Spleen (tissue), 11 donors: ENCODE measurements at regions not wholly inside any gene's neighbourhood (a gene's known extent, or its start where the extent isn't known, plus 50 kb on each side); places are given as distances from the start of the nearest gene placed in this dataset.

Experiments
- DNase-seq: peaks from one replicate; pipeline ENCODE4 v3.0.0-alpha.2; 2020
- H3K27ac ChIP-seq, 8 donors: fragments of 200-600 bp; sonication (generic) in 7 of 8; 1 replicate in 4 of 8; 2 replicates in 4 of 8; pipeline versions ENCODE4 v1.5.0 to v1.8.0; 2016 to 2021; ENCODE audit warnings: inconsistent platforms in 4 of 8, mild to moderate bottlenecking in 4 of 8, moderate library complexity in 1 of 8
- H3K27me3 ChIP-seq, 7 donors: fragments of 200-600 bp; sonication (generic) in 6 of 7; replicated peaks in 1 of 7; 1 replicate in 4 of 7; 2 replicates in 3 of 7; pipeline versions ENCODE4 v1.5.0 to v1.8.0; 2016 to 2021; ENCODE audit warnings: inconsistent platforms in 3 of 7, mild to moderate bottlenecking in 1 of 7
- H3K36me3 ChIP-seq, 6 donors: fragments of 200-600 bp; sonication (generic) in 5 of 6; 1 replicate in 4 of 6; 2 replicates in 2 of 6; pipeline versions ENCODE4 v1.5.0 to v1.8.0; 2016 to 2021; ENCODE audit warnings: inconsistent platforms in 2 of 6
- H3K4me1 ChIP-seq, 6 donors: fragments of 200-600 bp; sonication (generic) in 5 of 6; 1 replicate in 3 of 6; 2 replicates in 3 of 6; pipeline versions ENCODE4 v1.5.0 to v1.8.0; 2016 to 2021; ENCODE audit warnings: inconsistent platforms in 3 of 6
- H3K4me3 ChIP-seq, 8 donors: fragments of 200-600 bp; sonication (generic) in 7 of 8; 1 replicate in 4 of 8; 2 replicates in 4 of 8; pipeline versions ENCODE4 v1.5.0 to v1.8.0; 2016 to 2021; ENCODE audit warnings: inconsistent platforms in 4 of 8, mild to moderate bottlenecking in 4 of 8, moderate library complexity in 2 of 8
- H3K9me3 ChIP-seq, 8 donors: fragments of 200-600 bp; sonication (generic) in 7 of 8; 1 replicate in 4 of 8; 2 replicates in 4 of 8; pipeline versions ENCODE4 v1.5.0 to v1.8.0; 2016 to 2021; ENCODE audit warnings: inconsistent platforms in 4 of 8
- POLR2A ChIP-seq, 3 donors: fragments of 450-650 bp; IDR thresholded peaks; one replicate each; pipeline ENCODE4 v1.5.1; 2017; ENCODE audit warnings: antibody characterized with exemption in 3 of 3, mild to moderate bottlenecking in 1 of 3
- POLR2AphosphoS5 ChIP-seq, 3 donors: sonication (generic); formaldehyde crosslinking; IDR thresholded peaks; one replicate each; pipeline ENCODE4 v1.5.1; 2017; ENCODE audit warnings: antibody characterized with exemption in 3 of 3
- WGBS, 5 donors: extraction: QIAGEN DNeasy Blood & Tissue Kit in 3 of 5; methylation state at CpG; one replicate each; pipeline versions ENCODE4 v1.1.5 to v1.1.7; 2013 to 2018; 5-methylcytosine and 5-hydroxymethylcytosine counted together
- intact Hi-C: fragments of 100-400 bp; cut with DNase I; formaldehyde crosslinking; loops from one replicate; pipeline ENCODE4 v1.15.0; 2023; ENCODE audit warnings: low total_unique reads
- TF ChIP-seq, protein P1 (sequence below), 11 experiments: fragments of 200-600 bp in 7 of 11; fragments of 450-650 bp in 4 of 11; sonication (generic) in 4 of 11; IDR thresholded peaks in 8 of 11; conservative IDR thresholded peaks in 3 of 11; 1 replicate in 7 of 11; 2 replicates in 4 of 11; pipeline versions ENCODE4 v1.4.0 to v1.8.0; 2016 to 2021; ENCODE audit warnings: antibody characterized with exemption in 11 of 11, inconsistent platforms in 4 of 11, mild to moderate bottlenecking in 1 of 11
- donor health status: healthy with polysubstance abuse.
- donor health status: DM: no; HTN: no; CAD: no; lungs with moderate emphysema.
- donor health status: DM: no; HTN: no; CAD: no.
- donor health status: Bipolar disorder and iron deficiency.
- donor health status: healthy.
- donor health status: DM: no; HTN: no; CAD: no.
- donor health status: DM: yes; HTN: yes; CAD: no.

DNA sequence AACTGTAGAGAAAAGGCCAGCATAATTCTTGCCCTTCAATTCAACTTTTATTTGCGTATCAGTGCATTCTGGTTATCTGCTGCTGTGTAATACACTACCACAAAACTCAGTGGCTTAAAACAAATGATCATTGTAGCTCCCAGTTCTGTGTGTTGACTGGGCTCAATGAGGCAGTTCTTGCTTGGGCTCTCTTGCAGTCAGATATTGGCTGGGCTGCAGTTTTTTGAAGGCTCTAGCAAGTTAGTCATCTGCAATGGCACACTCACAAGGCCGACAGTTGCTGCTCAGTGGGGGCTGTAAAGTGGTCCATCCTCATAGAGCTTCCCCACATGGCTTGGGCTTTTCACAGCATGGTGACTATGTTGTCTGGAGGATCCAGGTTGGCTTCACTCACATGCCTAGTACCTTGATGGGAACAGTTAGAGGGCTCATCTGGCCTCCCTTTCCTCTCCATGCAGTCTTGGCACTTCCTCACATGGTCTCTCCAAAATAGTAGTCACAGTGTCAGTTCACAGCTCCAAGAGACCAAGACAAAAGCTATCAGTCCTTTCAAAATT, 110.6 kb upstream of the TNP1 start:
- H3K4me1 ChIP-seq, result no peaks in the 10 kb centered on the region
- TF ChIP-seq POLR2AphosphoS5 (IDR thresholded peaks at IDR 0.05) (no peak), POLR2A (IDR thresholded peaks at IDR 0.05) (no peak)
- TF ChIP-seq, protein P1, sequence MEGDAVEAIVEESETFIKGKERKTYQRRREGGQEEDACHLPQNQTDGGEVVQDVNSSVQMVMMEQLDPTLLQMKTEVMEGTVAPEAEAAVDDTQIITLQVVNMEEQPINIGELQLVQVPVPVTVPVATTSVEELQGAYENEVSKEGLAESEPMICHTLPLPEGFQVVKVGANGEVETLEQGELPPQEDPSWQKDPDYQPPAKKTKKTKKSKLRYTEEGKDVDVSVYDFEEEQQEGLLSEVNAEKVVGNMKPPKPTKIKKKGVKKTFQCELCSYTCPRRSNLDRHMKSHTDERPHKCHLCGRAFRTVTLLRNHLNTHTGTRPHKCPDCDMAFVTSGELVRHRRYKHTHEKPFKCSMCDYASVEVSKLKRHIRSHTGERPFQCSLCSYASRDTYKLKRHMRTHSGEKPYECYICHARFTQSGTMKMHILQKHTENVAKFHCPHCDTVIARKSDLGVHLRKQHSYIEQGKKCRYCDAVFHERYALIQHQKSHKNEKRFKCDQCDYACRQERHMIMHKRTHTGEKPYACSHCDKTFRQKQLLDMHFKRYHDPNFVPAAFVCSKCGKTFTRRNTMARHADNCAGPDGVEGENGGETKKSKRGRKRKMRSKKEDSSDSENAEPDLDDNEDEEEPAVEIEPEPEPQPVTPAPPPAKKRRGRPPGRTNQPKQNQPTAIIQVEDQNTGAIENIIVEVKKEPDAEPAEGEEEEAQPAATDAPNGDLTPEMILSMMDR (IDR thresholded peaks at IDR 0.05 in 8 of 11, conservative IDR thresholded peaks at IDR 0.05 in 3 of 11), result no peak
- no peak overlapping the region for H3K27ac ChIP-seq
- intact Hi-C loops, result no loop called here
- peaks cover 0 to 12% (median 0%) of the 10 kb centered on the region in 7 donors for H3K27me3 ChIP-seq
- no peaks in the 10 kb centered on the region for H3K36me3 ChIP-seq
- 85 to 100% (median 94%) methylated on average over 2 of the region's 2 CpGs for WGBS, 5 donors
- no peak for DNase-seq
- H3K4me3 ChIP-seq, result no peak overlapping the region
- no peaks in the 10 kb centered on the region for H3K9me3 ChIP-seq

DNA sequence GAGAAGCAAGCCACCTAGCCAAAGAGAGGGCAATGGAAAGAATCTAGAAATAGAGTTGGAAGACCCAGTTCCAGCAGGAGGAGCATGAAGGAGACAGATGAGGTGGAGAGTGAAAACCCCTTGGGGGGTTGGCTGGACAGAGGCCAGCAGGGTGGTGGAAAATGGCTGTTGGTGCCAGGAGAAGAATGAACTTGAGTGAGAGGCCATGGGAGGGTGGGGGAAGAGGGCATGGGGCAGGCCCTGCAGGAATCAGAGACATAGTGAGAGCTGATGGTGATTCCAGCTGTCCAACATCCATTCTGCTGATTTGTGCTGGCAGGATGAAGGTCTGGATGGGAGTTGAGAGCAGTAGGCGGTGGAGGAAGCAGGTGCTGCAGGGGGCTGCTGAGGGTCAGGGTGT, 108.0 kb upstream of the TNP1 start:
- WGBS, 5 donors, result 69 to 100% (median 79%) methylated on average over 1 of the region's 1 CpG
- no peaks in the 10 kb centered on the region for H3K4me1 ChIP-seq
- intact Hi-C loops, result no loop called here

GRCh38 chr2:216960671-216961268, 100.9 kb upstream of the TNP1 start:
- H3K27me3 ChIP-seq, result no peaks in the 10 kb centered on the region
- H3K27ac ChIP-seq, result no peak overlapping the region
- peaks cover 0 to 12% (median 0%) of the 10 kb centered on the region in 8 donors for H3K9me3 ChIP-seq
- no peak for TF ChIP-seq POLR2AphosphoS5 (IDR thresholded peaks at IDR 0.05)
- no peak for TF ChIP-seq POLR2A (IDR thresholded peaks at IDR 0.05)
- TF ChIP-seq, protein P1 (IDR thresholded peaks at IDR 0.05 in 8 of 11, conservative IDR thresholded peaks at IDR 0.05 in 3 of 11), result no peak
- H3K4me1 ChIP-seq, result no peaks in the 10 kb centered on the region
- no peaks in the 10 kb centered on the region for H3K36me3 ChIP-seq
- no peak for DNase-seq
- intact Hi-C loops, result no loop called here
- 79 to 89% (median 88%) methylated on average over 6 of the region's 6 CpGs for WGBS, 5 donors
- H3K4me3 ChIP-seq, result no peak overlapping the region

More for the DNA sequence above, 108.0 kb upstream of the TNP1 start:
- Histone ChIP-seq H3K27ac (no peak overlapping the region), H3K4me3 (no peak overlapping the region), H3K36me3 (no peaks in the 10 kb centered on the region), H3K9me3 (peaks cover 0 to 3% (median 0%) of the 10 kb centered on the region in 8 donors), H3K27me3 (peaks cover 0 to 12% (median 0%) of the 10 kb centered on the region in 7 donors)
- no peak for TF ChIP-seq POLR2AphosphoS5 (IDR thresholded peaks at IDR 0.05)
- DNase-seq, result no peak

- 31 to 67% (median 61%) methylated on average over 3 of the region's 3 CpGs for WGBS, 5 donors
Observed at GRCh38 chr2:216959433-216959832, 99.6 kb upstream of the TNP1 start.

More at GRCh38 chr2:216959433-216959832, 99.6 kb upstream of the TNP1 start:
- no peaks in the 10 kb centered on the region for H3K36me3 ChIP-seq
- intact Hi-C loops, result no loop called here
- no peak for DNase-seq
- H3K27me3 ChIP-seq, result no peaks in the 10 kb centered on the region
- no peak overlapping the region for H3K4me3 ChIP-seq
- peaks cover 0 to 24% (median 10%) of the 10 kb centered on the region in 8 donors for H3K9me3 ChIP-seq
- H3K27ac ChIP-seq, result no peak overlapping the region
- no peaks in the 10 kb centered on the region for H3K4me1 ChIP-seq
- TF ChIP-seq, protein P1 (IDR thresholded peaks at IDR 0.05 in 8 of 11, conservative IDR thresholded peaks at IDR 0.05 in 3 of 11), result no peak
- TF ChIP-seq POLR2AphosphoS5 (IDR thresholded peaks at IDR 0.05) (no peak), POLR2A (IDR thresholded peaks at IDR 0.05) (no peak)
